Suprapubic skin (tissue), 4 donors: ENCODE measurements at regions not wholly inside any gene's neighbourhood (a gene's known extent, or its start where the extent isn't known, plus 50 kb on each side); places are given as distances from the start of the nearest gene placed in this dataset.

Experiments
- DNase-seq, 2 donors: peaks; one replicate each; pipeline ENCODE4 v3.0.0-alpha.2; 2019; ENCODE audit warnings: low spot score in 2 of 2
- H3K27ac ChIP-seq: fragments of 200-600 bp; sonication (generic); one replicate; pipeline ENCODE4 v1.5.1; 2019
- H3K27me3 ChIP-seq: fragments of 200-600 bp; sonication (generic); one replicate; pipeline ENCODE4 v1.5.1; 2019
- H3K36me3 ChIP-seq: fragments of 200-600 bp; sonication (generic); one replicate; pipeline ENCODE4 v1.5.1; 2019
- H3K4me1 ChIP-seq: fragments of 200-600 bp; sonication (generic); one replicate; pipeline ENCODE4 v1.5.1; 2019
- H3K4me3 ChIP-seq: fragments of 200-600 bp; sonication (generic); one replicate; pipeline ENCODE4 v1.5.1; 2019; ENCODE audit warnings: mild to moderate bottlenecking
- H3K9me3 ChIP-seq: fragments of 200-600 bp; sonication (generic); one replicate; pipeline ENCODE4 v1.5.1; 2019
- EP300 ChIP-seq: sonication (generic); formaldehyde crosslinking; IDR thresholded peaks from one replicate; pipeline ENCODE4 v1.6.1; 2017; ENCODE audit warnings: antibody characterized with exemption
- POLR2A ChIP-seq, 2 donors: fragments of 450-650 bp; IDR thresholded peaks; one replicate each; pipeline ENCODE4 v1.6.1; 2017; ENCODE audit warnings: antibody characterized with exemption in 2 of 2, mild to moderate bottlenecking in 2 of 2, moderate library complexity in 2 of 2
- POLR2AphosphoS5 ChIP-seq, 3 donors: sonication (generic); formaldehyde crosslinking; IDR thresholded peaks; one replicate each; pipeline ENCODE4 v1.6.1; 2017; ENCODE audit warnings: antibody characterized with exemption in 3 of 3
- WGBS: methylation state at CpG from one replicate; pipeline ENCODE4 v1.1.5; 2018; 5-methylcytosine and 5-hydroxymethylcytosine counted together
- TF ChIP-seq, protein P1 (sequence below), 2 donors: fragments of 200-600 bp in 1 of 2; fragments of 450-650 bp in 1 of 2; sonication (generic) in 1 of 2; IDR thresholded peaks; one replicate each; pipeline ENCODE4 v1.5.1; 2016 to 2019; ENCODE audit warnings: antibody characterized with exemption in 2 of 2, mild to moderate bottlenecking in 1 of 2, moderate library complexity in 1 of 2

DNA sequence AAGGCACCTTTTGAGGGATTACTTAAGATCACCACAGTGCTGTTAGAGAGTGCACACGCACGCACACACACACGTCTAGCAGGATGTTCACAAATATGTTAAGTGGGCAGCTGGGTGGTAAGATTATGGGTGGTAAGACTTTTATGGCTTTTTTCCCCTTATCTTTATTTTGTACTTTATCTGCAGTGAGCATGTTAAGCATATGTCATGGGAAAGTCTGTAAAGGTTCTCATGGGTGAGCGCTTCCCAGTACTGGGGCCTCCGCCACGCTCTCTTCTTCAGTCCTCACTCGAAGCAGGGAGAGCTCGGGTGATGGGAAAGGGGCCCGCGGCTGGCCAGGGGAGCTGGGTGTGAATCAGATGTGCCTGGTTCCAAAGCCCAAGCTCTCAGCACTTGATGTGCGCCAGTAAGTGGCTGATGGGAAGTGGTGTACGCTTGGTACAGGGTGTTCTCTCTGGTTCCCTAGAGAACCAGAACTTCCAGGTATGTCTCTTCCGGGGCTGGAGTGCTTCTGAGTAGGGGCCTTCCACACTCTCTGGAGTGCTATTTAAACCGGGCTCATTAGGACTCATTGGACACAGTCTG, 83.9 kb upstream of the YWHAQ start:
- no peaks in the 10 kb centered on the region for H3K27me3 ChIP-seq
- no peak overlapping the region for H3K27ac ChIP-seq
- no peaks in the 10 kb centered on the region for H3K9me3 ChIP-seq
- DNase-seq: no peak
- H3K4me1 ChIP-seq: peaks cover 5% of the 10 kb centered on the region
- H3K4me3 ChIP-seq: no peak overlapping the region
- WGBS: 84% methylated on average over 13 of the region's 14 CpGs
- H3K36me3 ChIP-seq: no peaks in the 10 kb centered on the region
- TF ChIP-seq POLR2AphosphoS5 (IDR thresholded peaks at IDR 0.05): no peak

DNA sequence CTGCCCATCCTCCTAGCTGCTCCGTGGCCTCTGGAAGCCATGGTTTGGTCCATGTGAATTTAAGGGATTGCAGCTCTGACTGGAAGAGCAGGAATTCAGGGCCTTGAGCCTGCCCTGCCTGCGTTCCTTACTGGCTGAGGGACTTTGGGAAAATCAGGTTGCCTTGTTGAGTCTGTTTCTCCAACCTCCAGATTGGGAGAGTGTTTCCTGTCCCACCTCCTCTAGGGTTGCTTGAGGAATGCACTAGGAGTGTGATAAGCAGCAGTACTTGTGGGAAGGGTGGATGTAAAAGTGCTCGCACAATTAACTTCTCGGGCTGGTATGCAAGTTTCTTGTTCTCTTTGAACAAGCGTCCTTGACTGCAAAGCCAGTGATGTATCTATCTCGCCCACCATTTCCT, 84.4 kb upstream of the YWHAQ start:
- WGBS: 93% methylated on average over 5 of the region's 6 CpGs
- no peaks in the 10 kb centered on the region for H3K36me3 ChIP-seq
- H3K9me3 ChIP-seq: no peaks in the 10 kb centered on the region
- DNase-seq: no peak
- H3K27me3 ChIP-seq: no peaks in the 10 kb centered on the region
- H3K27ac ChIP-seq: no peak overlapping the region
- no peak overlapping the region for H3K4me3 ChIP-seq
- no peak for TF ChIP-seq EP300
- TF ChIP-seq, protein P1, sequence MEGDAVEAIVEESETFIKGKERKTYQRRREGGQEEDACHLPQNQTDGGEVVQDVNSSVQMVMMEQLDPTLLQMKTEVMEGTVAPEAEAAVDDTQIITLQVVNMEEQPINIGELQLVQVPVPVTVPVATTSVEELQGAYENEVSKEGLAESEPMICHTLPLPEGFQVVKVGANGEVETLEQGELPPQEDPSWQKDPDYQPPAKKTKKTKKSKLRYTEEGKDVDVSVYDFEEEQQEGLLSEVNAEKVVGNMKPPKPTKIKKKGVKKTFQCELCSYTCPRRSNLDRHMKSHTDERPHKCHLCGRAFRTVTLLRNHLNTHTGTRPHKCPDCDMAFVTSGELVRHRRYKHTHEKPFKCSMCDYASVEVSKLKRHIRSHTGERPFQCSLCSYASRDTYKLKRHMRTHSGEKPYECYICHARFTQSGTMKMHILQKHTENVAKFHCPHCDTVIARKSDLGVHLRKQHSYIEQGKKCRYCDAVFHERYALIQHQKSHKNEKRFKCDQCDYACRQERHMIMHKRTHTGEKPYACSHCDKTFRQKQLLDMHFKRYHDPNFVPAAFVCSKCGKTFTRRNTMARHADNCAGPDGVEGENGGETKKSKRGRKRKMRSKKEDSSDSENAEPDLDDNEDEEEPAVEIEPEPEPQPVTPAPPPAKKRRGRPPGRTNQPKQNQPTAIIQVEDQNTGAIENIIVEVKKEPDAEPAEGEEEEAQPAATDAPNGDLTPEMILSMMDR (IDR thresholded peaks at IDR 0.05): no peak
- TF ChIP-seq POLR2AphosphoS5 (IDR thresholded peaks at IDR 0.05): no peak
- no peak for TF ChIP-seq POLR2A (IDR thresholded peaks at IDR 0.05)
- peaks cover 1% of the 10 kb centered on the region for H3K4me1 ChIP-seq

DNA sequence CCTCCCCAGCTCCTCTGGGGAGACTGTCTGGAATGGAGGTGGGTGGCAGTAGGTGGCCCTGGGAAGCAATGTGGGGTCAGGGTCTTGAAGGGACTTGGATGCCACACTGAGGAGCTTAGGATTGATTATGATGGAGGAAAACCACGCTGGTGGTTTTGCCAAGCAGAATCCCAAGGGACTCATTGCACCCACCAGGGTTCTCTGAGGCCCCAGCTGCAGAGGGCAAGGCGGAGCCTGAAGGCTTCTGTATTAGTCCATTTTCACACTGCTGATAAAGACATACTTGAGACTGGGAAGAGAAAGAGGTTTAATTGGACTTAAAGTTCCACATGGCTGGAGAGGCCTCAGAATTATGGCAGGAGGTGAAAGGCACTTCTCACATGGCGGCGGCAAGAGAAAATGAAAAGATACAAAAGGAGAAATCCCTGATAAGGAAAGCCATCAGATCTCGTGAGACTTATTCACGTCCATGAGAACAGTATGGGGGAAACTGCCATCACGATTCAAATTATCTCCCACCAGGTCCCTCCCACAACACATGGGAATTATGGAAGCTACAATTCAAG, 87.2 kb upstream of the YWHAQ start:
- 92% methylated on average over 7 of the region's 7 CpGs for WGBS
- Histone ChIP-seq H3K27me3 (no peaks in the 10 kb centered on the region), H3K27ac (no peak overlapping the region), H3K4me3 (no peak overlapping the region), H3K9me3 (no peaks in the 10 kb centered on the region), H3K4me1 (no peaks in the 10 kb centered on the region), H3K36me3 (no peaks in the 10 kb centered on the region)
- no peak for DNase-seq
- no peak for TF ChIP-seq EP300
- TF ChIP-seq, protein P1 (IDR thresholded peaks at IDR 0.05): no peak
- no peak for TF ChIP-seq POLR2A (IDR thresholded peaks at IDR 0.05)
- TF ChIP-seq POLR2AphosphoS5 (IDR thresholded peaks at IDR 0.05): no peak

DNA sequence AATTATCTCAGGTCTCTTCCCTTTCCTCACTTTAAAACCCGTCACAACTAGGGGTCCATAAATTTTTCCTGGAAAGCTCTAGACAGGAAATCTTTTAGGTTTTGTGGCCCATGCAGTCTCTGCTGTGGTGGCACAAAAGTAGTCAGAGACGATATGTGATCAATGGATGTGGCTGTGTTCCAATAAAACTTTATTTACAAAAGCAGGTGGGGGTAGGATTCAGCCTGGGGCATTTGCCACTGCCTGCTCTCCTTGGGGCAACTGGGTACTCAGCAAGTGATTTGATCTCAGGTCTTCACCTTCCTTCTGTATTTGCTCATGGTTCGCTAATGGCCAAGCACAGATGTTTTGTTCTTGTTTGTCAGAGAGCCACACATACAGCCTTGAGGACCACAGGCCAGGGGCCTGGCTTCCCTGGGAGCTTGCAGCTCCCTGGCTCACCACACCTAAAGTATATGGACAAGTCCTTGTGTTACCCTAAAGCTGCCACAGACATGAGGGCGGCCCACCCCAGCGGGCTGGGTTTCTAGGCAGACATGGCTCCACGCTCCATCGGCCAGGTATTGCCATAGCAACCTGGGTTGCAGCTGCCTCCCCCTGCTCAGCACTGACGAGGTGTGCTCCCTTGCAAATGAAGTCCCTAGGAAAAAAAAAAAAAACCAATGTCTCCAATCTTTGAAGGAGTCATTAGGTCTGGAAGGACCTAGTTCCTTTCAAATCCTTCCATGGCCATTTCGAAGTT, 89.7 kb upstream of the YWHAQ start:
- Histone ChIP-seq H3K9me3 (no peaks in the 10 kb centered on the region), H3K27me3 (no peaks in the 10 kb centered on the region), H3K4me3 (no peak overlapping the region), H3K4me1 (no peaks in the 10 kb centered on the region), H3K27ac (no peak overlapping the region), H3K36me3 (no peaks in the 10 kb centered on the region)
- no peak for TF ChIP-seq POLR2AphosphoS5 (IDR thresholded peaks at IDR 0.05)
- no peak for TF ChIP-seq POLR2A (IDR thresholded peaks at IDR 0.05)
- TF ChIP-seq, protein P1 (IDR thresholded peaks at IDR 0.05): no peak
- TF ChIP-seq EP300: no peak
- DNase-seq: no peak
- 94% methylated on average over 9 of the region's 9 CpGs for WGBS

DNA sequence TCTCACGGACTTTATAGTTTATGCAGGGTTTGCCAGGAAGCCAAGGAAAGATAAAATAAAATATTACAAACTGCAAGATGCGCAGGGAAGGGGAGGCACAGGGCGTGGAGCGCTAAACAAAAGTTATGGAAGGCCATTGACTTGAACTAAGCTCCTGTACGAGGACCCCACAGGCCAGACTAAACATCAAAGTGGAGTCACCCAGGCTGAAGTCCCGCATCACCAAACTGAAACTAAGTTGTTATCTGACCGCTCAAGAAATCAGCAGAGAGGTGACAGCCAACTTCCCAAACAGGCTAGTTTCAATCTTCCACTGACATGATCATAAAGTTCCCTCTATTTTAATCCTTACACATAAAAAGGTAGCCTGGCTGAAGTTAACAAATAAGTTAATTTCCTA, 90.5 kb upstream of the YWHAQ start:
- Histone ChIP-seq H3K27ac (no peak overlapping the region), H3K9me3 (no peaks in the 10 kb centered on the region), H3K4me3 (no peak overlapping the region), H3K4me1 (no peaks in the 10 kb centered on the region), H3K36me3 (no peaks in the 10 kb centered on the region), H3K27me3 (no peaks in the 10 kb centered on the region)
- WGBS: 90% methylated on average over 7 of the region's 7 CpGs
- TF ChIP-seq, protein P1 (IDR thresholded peaks at IDR 0.05): no peak
- TF ChIP-seq POLR2A (IDR thresholded peaks at IDR 0.05): no peak
- no peak for TF ChIP-seq POLR2AphosphoS5 (IDR thresholded peaks at IDR 0.05)
- no peak for TF ChIP-seq EP300
- no peak for DNase-seq
